Central memory CD8-positive, alpha-beta T cell (primary cell): ENCODE measurements at regions not wholly inside any gene's neighbourhood (a gene's known extent, or its start where the extent isn't known, plus 50 kb on each side); places are given as distances from the start of the nearest gene placed in this dataset.

Experiments
- ATAC-seq: fragments of 150-1000 bp; cut with Tn5 transposase; replicated peaks from 2 replicates; pipeline ENCODE4 v1.10.0; 2022; ENCODE audit warnings: mild to moderate bottlenecking, moderate FRiP score, moderate number of reproducible peaks; ENCODE audit not compliant: poor library complexity, severe bottlenecking; ENCODE audit errors: extremely low read depth
- DNase-seq, 2 donors: peaks; one replicate each; pipeline ENCODE4 v3.0.0; 2021; ENCODE audit warnings: low spot score in 2 of 2
- H3K27ac Mint-ChIP-seq: one replicate; pipeline ENCODE4 v1.8.0; 2022; ENCODE audit warnings: low read depth, mild to moderate bottlenecking, moderate library complexity, mixed read lengths
- H3K27me3 Mint-ChIP-seq: one replicate; pipeline ENCODE4 v1.8.0; 2022; ENCODE audit warnings: mixed read lengths
- H3K36me3 Mint-ChIP-seq: one replicate; pipeline ENCODE4 v1.8.0; 2022; ENCODE audit warnings: mild to moderate bottlenecking, moderate library complexity, mixed read lengths; ENCODE audit not compliant: insufficient read depth
- H3K4me1 Mint-ChIP-seq: one replicate; pipeline ENCODE4 v1.8.0; 2022; ENCODE audit warnings: mixed read lengths
- H3K4me3 Mint-ChIP-seq: one replicate; pipeline ENCODE4 v1.8.0; 2022; ENCODE audit warnings: mild to moderate bottlenecking, moderate library complexity, mixed read lengths
- H3K9me3 Mint-ChIP-seq: one replicate; pipeline ENCODE4 v1.8.0; 2022; ENCODE audit warnings: mixed read lengths

DNA sequence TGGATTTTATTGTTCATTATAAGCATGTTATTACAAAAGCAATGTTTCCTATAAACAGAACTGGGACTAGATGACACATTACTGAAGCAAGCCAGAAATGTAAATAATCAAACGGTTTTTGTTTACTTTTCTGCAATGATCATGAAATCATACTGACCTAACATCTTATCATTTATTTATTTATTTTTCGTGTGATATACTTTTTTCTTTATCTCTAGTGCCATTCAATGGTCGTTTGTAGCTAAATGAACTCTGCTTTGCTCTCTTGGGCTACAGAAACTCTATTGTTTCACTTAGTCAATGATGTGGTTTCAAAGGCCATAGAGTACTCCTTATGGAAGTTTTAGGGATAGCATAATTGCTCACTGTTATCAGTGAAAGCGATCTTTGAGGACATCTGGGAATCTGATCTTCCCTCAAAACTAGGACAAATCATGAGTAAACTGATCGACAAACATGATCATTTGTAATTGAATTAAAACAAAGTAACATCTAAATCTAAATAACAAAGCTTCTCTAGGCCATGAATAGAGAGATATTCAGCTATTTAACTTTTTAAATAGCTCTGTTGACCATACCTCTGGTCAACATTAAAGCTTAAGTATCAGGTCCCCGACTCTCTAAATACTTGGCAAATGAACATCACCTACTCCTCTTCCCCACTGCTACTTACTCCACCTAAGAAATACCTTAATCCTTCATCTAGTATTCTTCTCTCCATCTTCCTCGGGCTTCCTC, 933.4 kb downstream of the TFAP2A start:
- no peaks in the 10 kb centered on the region for H3K27me3 Mint-ChIP-seq
- H3K4me3 Mint-ChIP-seq, result no peak overlapping the region
- ATAC-seq (no peak), DNase-seq (no peak)
- H3K27ac Mint-ChIP-seq, result no peak overlapping the region
- no peaks in the 10 kb centered on the region for H3K4me1 Mint-ChIP-seq
- peaks cover 19% of the 10 kb centered on the region for H3K9me3 Mint-ChIP-seq
- H3K36me3 Mint-ChIP-seq, result no peaks in the 10 kb centered on the region

DNA sequence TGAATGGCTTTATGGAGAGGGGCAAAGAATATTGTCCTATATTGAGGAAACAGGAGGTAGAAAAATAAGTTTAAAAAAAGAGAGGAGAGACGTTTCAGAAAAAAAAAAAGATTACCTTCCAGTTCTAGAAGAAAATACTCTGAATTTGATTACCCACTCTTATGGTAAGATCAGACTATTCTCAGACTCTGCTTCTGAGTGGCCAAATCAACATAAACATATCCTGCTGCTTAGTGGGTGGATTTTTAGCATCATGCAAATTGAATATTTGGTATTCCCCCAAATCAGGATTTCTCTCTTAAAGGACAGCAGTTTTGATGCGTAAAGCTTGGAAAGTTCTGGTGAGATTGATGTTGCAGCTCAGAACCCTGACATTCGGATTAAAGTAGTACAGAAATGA, 946.6 kb downstream of the TFAP2A start:
- H3K27me3 Mint-ChIP-seq, result no peaks in the 10 kb centered on the region
- no peaks in the 10 kb centered on the region for H3K36me3 Mint-ChIP-seq
- H3K27ac Mint-ChIP-seq, result no peak overlapping the region
- ATAC-seq, result no peak
- no peaks in the 10 kb centered on the region for H3K4me1 Mint-ChIP-seq
- H3K9me3 Mint-ChIP-seq, result peaks cover 18% of the 10 kb centered on the region
- H3K4me3 Mint-ChIP-seq, result no peak overlapping the region
- DNase-seq, result no peak

DNA sequence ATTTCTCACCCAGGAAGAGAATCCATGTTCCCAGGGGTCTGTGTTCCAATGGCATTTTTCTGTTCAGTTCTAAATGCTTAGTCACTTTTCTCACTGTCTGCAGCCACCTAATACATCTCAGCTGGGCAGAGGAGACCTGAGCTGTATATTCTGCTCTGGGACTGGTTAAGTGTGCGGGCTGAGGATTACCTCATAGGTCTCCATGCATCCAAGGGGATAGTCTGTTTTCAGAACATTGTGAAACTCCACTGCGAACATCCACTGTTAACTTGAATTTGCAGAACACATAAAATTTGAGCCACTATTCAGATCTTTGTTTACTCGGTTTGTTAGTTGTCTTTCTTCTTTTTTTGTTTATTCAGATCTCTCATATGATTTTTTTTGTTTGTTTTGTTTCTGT, 947.1 kb downstream of the TFAP2A start:
- Mint-ChIP-seq H3K27ac (no peak overlapping the region), H3K4me1 (no peaks in the 10 kb centered on the region), H3K9me3 (peaks cover 18% of the 10 kb centered on the region), H3K36me3 (no peaks in the 10 kb centered on the region), H3K4me3 (no peak overlapping the region), H3K27me3 (no peaks in the 10 kb centered on the region)
- ATAC-seq (no peak), DNase-seq (no peak)

DNA sequence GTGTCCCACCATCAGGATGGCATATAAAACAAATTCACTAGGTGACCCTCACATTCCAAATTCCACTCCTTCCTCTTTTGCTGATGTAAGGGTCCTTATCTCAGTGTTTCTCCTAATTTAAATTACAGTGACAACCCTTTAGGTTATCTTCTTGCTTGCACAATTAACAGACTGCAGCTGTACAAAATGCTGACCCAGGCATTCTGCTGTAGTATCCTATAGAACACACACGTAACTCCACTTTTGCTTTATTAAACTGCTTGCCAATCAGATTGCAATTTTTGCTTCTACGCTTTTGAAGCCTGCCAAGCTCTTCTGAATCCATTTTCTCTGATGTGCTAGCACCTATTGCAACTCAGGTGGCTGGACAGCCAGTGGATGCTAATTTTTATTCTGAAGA, 950.3 kb downstream of the TFAP2A start:
- ATAC-seq (no peak), DNase-seq (no peak)
- peaks cover 13% of the 10 kb centered on the region for H3K9me3 Mint-ChIP-seq
- no peaks in the 10 kb centered on the region for H3K4me1 Mint-ChIP-seq
- H3K27ac Mint-ChIP-seq, result no peak overlapping the region
- H3K36me3 Mint-ChIP-seq, result no peaks in the 10 kb centered on the region
- H3K27me3 Mint-ChIP-seq, result no peaks in the 10 kb centered on the region
- H3K4me3 Mint-ChIP-seq, result no peak overlapping the region

DNA sequence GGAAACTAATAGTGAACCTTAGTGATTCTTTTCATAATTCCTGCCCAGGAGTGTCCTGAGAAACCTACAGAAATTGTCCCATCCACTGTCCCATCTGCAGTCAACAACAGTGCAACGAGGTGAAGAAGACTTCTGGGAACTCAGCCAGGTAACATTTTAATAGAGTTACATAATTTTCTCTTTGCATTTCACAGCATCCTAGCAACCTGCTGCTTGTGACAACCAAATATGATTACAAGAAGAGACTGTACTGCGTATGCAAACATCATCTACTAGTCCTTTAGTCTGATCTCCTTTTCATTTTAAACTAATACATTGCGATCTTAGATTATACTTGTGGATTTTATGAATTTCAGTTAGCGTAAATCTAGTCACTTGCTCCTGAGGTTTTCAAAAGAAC, 951.6 kb downstream of the TFAP2A start:
- ATAC-seq (no peak), DNase-seq (no peak)
- Mint-ChIP-seq H3K27ac (no peak overlapping the region), H3K36me3 (no peaks in the 10 kb centered on the region), H3K9me3 (peaks cover 13% of the 10 kb centered on the region), H3K27me3 (no peaks in the 10 kb centered on the region), H3K4me3 (no peak overlapping the region), H3K4me1 (no peaks in the 10 kb centered on the region)

DNA sequence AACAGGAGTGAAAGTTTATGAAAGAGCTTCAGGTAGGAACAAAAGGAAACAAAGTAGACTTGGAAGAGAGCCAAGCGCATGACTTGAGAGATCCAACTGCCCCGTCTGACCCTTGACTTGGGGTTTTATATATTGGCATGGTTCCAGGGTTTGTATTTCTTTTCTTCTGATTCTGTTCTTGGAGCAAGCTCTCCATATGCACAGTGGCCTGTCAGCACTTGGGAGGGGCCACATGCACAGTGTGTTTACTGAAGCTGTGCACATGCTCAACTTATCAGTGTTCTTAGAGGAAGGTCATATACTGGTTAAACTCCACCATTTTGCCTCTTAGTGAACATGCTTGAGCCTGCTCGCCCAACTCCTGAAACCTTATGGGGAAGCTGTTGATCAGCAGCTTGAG, 953.7 kb downstream of the TFAP2A start:
- DNase-seq, result no peak
- Mint-ChIP-seq H3K27ac (no peak overlapping the region), H3K36me3 (no peaks in the 10 kb centered on the region), H3K4me3 (no peak overlapping the region), H3K9me3 (peaks cover 7% of the 10 kb centered on the region), H3K4me1 (no peaks in the 10 kb centered on the region), H3K27me3 (no peaks in the 10 kb centered on the region)
- ATAC-seq, result no peak

DNA sequence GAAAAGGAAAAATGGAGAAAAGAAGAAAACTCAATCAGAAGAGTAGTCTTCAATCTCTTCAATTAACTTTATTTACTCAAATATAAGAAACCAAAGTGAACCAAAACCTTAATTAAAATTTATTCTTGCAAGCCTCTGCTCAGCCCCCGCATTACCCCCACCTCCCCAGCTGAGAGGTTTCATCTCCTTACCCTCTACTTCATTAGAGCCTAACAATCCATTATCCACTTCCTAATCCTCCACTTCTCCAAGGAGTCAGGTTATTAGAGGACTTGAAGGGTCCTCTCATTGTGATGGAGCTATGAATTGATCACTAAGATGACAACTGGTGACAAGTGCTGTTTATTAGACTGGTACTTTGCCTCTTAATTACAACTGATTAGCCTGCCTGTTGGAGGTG, 956.5 kb downstream of the TFAP2A start:
- H3K36me3 Mint-ChIP-seq, result peaks cover 1% of the 10 kb centered on the region
- peaks cover 13% of the 10 kb centered on the region for H3K9me3 Mint-ChIP-seq
- H3K27ac Mint-ChIP-seq, result no peak overlapping the region
- no peaks in the 10 kb centered on the region for H3K27me3 Mint-ChIP-seq
- H3K4me1 Mint-ChIP-seq, result no peaks in the 10 kb centered on the region
- ATAC-seq, result no peak
- no peak for DNase-seq
- no peak overlapping the region for H3K4me3 Mint-ChIP-seq

DNA sequence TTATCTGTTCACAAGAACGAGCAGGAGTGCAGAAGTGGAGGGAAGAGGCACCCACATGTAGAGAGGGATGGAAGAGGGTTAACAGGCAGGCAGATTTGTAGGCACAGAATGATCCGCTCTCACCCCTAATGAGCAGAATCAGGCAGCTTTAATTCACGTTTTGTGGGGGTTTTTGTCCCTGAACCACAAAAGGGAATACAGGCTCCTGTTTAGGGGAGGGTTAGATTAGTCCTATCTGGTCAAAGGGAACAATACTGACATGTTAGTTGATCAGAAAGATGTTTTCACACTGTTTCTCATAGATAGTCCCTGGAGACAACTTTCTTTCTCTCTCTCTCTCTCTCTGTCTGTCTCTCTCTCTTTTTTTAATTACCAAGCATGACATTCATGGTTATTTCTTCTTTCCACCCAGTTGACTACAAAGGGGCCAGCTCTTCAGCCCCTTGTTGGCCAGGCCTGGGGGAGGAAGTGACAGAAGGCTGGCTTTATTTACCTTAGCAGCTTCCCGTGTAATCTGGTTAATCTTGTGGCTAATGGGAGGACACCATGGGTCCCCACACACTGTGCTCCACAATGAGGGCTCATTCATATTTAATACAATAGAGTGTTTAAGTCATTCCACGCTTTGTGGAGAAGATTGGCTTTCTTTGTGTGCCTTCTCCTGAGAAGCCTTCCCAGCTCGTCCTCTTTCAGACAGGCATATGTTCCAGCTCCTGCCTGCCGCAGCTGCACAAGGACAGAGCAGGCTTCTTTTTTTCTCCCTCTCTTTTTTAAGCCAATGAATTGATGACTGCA, 958.8 kb downstream of the TFAP2A start:
- no peak overlapping the region for H3K27ac Mint-ChIP-seq

DNA sequence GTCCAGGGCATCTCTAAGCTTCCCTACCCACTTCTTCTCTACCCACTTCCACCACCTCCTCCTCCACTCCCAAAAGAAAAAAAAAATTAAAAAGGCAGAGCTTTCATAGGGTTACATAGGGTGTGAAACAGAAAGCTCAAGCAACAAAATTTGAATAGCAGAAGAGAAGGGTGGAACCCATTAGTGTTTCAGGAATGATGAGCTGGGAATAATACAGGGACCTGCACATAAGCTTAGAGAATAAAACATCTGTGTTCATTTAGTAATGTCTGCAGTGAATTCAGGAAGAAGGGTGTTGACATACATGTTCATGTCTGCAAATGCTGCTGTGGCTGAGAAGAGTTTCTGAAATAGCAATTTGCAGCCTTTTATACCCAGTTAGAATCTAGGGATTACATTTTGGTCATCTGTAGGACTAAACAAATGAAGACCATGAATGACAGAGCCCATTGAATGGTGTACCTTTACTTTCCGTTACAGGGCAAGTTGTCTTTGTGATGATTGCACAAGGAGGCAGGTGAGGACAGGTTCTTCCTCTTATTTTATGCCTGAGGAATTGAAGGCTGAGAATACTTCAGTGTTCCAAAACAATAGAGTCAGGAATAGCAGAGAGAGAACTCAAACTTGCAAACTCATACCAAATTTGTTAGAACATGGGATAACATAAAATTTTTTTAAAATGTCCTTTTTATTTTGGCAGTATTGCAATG, 975.1 kb downstream of the TFAP2A start:
- H3K27ac Mint-ChIP-seq, result no peak overlapping the region
- H3K27me3 Mint-ChIP-seq, result no peaks in the 10 kb centered on the region
- peaks cover 23% of the 10 kb centered on the region for H3K9me3 Mint-ChIP-seq
- H3K4me1 Mint-ChIP-seq, result no peaks in the 10 kb centered on the region
- no peak overlapping the region for H3K4me3 Mint-ChIP-seq
- no peaks in the 10 kb centered on the region for H3K36me3 Mint-ChIP-seq
- ATAC-seq (no peak), DNase-seq (no peak)

More for the DNA sequence above, 958.8 kb downstream of the TFAP2A start:
- no peak overlapping the region for H3K4me3 Mint-ChIP-seq
- H3K9me3 Mint-ChIP-seq, result peaks cover 8% of the 10 kb centered on the region
- H3K4me1 Mint-ChIP-seq, result no peaks in the 10 kb centered on the region
- peaks cover 1% of the 10 kb centered on the region for H3K36me3 Mint-ChIP-seq
- DNase-seq (no peak), ATAC-seq (no peak)
- H3K27me3 Mint-ChIP-seq, result no peaks in the 10 kb centered on the region

DNA sequence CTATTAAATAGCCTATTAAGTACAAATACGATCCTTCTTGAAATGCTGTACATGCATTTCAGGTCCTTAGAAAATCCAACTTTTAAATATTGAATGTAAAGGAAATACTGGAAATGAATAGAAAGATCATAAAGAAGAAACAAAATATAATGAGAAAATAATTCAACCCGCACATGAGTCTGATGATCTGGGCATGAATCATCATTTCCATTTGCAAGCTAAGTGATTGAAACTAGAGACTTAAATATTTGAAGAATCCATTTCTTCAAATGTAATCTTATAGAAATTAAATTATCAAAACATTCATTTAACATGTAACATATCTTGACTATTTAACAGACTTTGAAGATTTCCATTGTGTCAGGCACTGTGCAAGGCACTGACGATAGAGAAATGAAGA, 977.0 kb downstream of the TFAP2A start:
- Mint-ChIP-seq H3K4me3 (no peak overlapping the region), H3K27me3 (no peaks in the 10 kb centered on the region), H3K9me3 (peaks cover 14% of the 10 kb centered on the region), H3K36me3 (no peaks in the 10 kb centered on the region), H3K27ac (no peak overlapping the region), H3K4me1 (no peaks in the 10 kb centered on the region)
- no peak for ATAC-seq
- no peak for DNase-seq

DNA sequence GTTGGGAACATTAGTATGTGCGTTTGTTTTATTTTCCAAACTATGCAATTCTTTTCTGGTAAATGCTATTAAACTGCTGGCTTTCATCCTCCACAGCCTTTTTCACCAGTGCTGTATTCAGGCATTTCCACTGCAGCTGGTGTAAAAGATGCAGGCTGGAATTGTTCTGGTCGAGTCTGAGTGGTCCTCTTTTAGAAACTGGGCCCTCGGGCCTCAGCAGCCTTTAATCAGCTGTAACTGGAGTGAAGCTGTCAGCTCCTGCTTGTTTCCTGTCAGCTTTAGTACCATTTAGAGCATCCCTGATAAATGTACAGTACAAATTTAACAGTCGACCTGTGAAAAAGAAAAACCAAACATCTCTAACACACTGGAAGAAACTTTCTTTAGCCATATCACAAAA, 979.6 kb downstream of the TFAP2A start:
- no peak overlapping the region for H3K4me3 Mint-ChIP-seq
- H3K4me1 Mint-ChIP-seq, result no peaks in the 10 kb centered on the region
- DNase-seq, result no peak
- H3K9me3 Mint-ChIP-seq, result peaks cover 15% of the 10 kb centered on the region
- ATAC-seq, result no peak
- no peaks in the 10 kb centered on the region for H3K27me3 Mint-ChIP-seq
- H3K36me3 Mint-ChIP-seq, result no peaks in the 10 kb centered on the region
- no peak overlapping the region for H3K27ac Mint-ChIP-seq

DNA sequence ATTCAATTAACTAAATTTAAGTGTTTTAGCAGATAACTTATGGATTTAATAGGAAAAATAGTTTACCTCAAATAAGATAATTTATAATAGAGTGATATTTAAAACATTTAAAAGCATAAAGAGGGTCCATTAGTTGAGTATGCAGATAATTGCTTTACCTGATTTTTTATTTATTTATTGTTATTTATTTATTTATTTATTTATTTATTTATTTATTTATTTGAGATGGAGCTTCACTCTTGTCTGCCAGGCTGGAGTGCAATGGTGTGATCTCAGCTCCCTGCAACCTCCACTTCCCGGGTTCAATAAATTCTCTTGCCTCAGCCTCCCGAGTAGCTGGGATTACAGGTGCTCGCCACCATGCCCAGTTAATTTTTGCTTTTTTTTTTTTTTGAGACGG, 982.9 kb downstream of the TFAP2A start:
- Mint-ChIP-seq H3K27ac (no peak overlapping the region), H3K9me3 (peaks cover 24% of the 10 kb centered on the region), H3K27me3 (no peaks in the 10 kb centered on the region), H3K4me3 (no peak overlapping the region), H3K4me1 (no peaks in the 10 kb centered on the region), H3K36me3 (no peaks in the 10 kb centered on the region)
- no peak for DNase-seq
- ATAC-seq, result no peak
